SK-N-DZ (cell line): ENCODE measurements at regions not wholly inside any gene's neighbourhood (a gene's known extent, or its start where the extent isn't known, plus 50 kb on each side); places are given as distances from the start of the nearest gene placed in this dataset.

Experiments used
- DNase-seq: peaks from one replicate; pipeline ENCODE4 v3.0.0-alpha.2; 2015; ENCODE audit warnings: low spot score

DNA sequence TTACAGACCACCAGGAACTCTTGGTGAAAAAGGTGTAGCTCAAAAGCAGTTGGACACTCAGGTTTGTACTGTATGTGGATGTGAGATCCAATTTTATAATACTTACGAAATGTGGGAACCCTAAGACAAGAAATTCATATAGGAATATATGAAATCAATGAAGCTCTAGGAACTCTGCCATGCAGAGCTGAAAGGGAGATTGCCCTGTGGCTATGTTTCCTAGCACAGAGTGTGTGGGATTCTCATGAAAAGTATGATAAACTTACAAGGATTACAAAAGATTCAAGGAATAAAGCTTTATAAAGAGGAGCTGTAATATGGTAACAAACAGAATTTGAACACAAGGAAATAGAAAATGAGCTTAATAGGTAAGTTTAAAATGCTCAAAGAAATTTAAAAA, 205.7 kb upstream of the FAM83B start:
- no peak for DNase-seq

DNA sequence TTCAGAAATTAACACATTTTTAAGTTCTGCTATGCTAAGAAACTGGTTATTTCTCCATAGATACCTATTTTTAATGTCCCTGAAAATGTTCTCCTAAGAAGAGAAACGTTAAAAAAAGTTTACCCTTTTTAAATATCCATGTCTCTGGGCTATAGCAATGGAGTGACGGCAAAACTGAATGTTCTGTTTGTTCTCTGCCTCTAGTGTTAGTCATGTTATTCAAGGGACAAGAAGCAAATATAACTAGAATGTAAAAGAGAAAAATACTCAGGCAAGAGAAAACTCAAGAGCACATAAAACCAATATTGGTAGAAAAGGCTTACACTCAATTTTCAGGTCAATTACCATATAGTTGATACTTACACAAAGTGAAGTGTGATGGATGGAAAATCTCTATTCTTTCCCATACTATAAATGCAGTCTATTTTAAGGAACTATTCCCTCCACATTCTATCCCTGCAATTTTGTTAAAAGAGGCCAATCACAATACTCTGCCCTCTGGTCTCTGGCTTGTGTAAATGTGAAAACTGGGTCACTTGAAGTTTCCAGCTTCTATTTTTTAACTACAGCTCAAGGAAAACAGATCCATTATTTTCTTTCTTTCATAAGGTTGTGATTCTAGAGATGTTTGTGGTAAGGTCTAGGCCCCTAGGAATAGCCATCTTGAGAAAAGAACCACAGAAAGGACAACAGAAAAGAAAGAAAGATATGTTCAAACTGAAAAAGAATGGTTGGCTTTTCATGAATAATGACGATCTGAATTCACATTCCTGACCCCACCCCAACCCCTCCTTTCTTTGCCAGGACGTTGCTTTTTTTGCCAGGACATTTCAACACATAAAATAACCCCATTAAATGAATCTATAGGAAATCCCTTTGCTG, 200.3 kb upstream of the FAM83B start:
- DNase-seq = no peak

DNA sequence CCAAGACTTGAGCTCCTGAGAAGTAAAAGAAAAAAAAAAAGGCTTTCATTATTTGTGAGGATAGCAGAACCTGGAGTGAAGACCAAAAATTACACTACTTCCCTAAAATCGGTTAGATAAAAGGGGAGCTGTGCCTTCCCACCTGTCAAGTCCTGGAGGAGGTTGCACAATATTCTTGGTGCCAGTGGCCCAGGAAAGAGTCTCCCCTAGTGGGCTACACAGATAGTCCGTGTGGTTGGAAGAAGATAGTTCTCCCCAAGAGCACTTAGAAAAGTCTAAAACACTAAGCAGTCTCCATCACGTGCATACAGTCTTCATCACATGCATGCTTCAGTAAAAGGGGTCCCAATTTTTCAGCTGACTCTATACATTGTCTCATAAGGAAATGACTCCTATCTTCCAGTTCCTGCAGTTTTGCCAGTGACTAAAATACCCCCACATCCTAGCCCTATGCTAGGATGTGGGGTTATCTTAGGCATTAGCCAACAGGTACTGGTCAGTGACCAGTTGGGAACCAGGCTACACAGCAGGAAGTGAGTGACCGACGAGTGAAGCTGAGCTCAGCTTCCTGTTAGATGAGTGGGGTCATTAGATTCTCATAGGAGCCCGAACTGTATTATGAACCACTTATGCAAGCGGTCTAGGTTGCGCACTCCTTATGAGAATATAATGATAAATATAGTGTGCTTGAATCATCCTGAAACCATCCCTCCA, 199.5 kb upstream of the FAM83B start:
- DNase-seq = no peak

- DNase-seq = no peak
Observed at GRCh38 chr6:54654381-54654780, 192.2 kb upstream of the FAM83B start.

DNA sequence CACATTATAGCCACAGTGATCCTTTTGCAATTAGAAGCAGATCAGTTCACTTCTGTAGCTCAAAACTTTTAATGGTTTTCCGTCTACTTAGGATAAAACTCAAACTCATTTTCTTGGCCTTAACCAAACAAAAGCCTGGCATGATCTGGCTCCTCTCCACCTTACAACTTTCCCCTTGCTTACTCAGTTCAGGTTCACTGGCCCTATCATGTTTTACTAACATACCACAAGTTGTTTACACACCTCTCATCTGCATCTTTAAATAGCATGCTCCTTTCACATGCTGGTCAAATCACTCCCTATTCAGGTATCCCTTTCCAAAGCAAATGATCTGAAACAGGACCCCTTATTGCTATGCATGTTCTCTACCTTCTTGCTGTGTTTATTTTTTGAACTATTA, 191.4 kb upstream of the FAM83B start:
- no peak for DNase-seq

GRCh38 chr6:54665278-54665677, 181.3 kb upstream of the FAM83B start:
- no peak for DNase-seq

GRCh38 chr6:54680531-54680930, 166.0 kb upstream of the FAM83B start:
- no peak for DNase-seq

GRCh38 chr6:54681267-54681666, 165.3 kb upstream of the FAM83B start:
- DNase-seq = no peak

GRCh38 chr6:54681987-54682386, 164.6 kb upstream of the FAM83B start:
- DNase-seq = no peak

DNA sequence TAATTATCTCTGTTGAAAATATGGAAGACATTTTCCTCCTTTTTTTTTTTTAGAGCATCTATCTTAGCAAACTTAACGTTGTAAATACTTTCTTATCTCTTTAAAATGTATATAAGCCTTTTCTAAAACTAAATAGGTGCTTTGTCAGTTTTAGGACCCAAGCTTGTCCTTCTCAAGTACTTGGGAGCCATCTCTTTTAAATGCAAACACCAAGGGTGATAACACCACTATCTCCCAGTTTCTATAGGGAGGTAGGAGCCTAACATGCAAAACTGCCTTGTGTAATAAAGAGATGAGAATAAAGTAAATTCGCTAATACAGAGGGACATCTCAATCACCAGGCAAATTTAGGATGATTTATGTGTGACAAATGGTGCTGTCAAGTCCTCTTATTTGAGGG, 157.0 kb upstream of the FAM83B start:
- no peak for DNase-seq

- no peak for DNase-seq
Observed at GRCh38 chr6:54690596-54690995, 156.0 kb upstream of the FAM83B start.

- no peak for DNase-seq
Observed at GRCh38 chr6:54694928-54695532, 151.5 kb upstream of the FAM83B start.

DNA sequence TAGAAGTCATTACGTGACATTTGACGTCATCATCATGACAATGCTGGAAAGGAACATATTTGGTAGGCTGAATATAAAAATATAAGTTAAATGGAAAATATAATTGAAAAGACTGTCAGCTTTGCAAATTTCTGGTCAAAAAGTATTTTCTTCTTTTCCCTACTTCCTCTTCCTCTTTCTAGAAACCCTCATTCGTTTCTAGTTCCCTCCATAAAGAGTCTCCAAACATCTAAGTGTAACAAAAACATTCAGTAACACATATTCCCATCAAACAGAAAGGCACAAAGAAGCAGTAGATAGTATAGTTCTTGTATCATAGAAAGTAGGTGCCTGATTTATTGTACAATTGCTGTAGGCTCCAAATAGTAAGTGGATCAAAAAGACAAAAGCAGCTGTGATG, 150.8 kb upstream of the FAM83B start:
- no peak for DNase-seq

- DNase-seq = no peak
Observed at GRCh38 chr6:54697424-54697823, 149.1 kb upstream of the FAM83B start.

DNA sequence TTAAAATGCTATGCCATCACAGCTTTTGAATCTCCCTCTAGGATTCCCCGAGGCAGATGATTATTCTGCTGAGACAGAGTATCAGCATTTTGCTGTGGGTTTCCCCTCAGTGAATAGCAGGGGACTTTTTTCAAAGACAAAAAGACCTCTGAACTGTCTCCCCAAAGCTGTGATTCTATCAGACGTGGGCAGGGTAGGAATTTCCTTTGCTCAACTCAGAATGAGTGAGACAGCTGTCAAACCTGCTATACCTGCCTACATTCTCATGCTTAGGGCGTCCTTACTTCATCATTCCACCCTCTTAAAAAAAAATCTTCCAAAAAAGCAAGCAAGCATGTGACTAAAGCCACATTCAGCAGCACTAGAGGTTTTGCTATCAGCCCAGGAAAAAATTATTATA, 147.6 kb upstream of the FAM83B start:
- no peak for DNase-seq

DNA sequence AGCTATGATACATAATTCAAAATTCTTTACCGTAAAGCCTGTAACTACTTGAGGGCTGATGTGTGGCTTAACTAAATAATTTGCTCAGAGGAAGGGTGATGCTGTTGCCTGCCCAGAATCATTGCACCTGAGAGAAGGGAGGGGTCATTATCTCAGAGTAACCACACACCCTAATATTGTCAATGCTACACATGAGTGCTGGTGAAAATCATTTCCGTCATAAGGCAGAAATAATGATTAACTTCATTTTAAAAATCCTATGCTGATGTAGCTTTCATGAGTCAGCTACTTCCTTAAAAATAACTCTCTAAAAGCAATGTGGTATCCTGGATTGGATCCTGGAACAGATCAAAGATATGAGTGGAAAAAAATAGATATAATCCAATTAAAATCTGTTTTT, 146.4 kb upstream of the FAM83B start:
- DNase-seq = no peak

DNA sequence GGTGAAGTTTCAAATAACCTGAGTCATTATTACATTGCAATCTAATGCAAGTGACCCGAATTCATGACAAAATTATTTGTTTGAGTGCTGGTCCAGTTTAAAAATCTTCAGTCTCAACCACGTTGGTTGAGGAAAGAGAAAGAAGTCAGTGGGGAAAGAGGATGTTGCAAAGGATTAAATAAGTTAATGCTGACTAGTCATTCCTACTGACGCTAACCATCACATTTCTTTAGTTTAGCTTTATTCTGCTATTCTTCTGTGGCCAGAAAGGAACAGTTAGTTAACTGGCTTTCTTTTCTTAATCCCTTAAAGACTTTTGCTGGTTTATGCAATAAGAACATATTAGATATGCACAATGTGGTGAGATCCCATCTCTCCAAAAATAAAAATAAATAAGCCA, 143.8 kb upstream of the FAM83B start:
- no peak for DNase-seq

DNA sequence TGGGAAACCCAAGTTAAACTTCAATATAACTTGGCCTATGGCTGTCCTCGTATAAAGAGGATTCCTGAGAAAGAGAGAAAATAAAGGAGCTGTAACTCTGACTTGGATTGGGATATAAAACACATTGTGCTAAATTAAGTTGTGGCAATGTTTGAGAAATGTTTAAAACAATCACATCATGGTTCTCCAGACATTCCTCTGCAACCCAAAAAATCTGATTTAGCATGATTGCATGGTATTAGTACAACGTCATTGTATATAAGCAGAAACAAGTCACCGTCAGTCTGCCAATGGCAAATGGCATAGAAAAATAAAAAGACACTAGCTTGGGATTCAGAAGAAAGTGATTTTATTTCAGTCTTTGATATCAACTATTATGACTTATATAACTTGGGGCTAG, 140.2 kb upstream of the FAM83B start:
- no peak for DNase-seq

GRCh38 chr6:54706844-54707605, 139.5 kb upstream of the FAM83B start:
- DNase-seq = no peak

DNA sequence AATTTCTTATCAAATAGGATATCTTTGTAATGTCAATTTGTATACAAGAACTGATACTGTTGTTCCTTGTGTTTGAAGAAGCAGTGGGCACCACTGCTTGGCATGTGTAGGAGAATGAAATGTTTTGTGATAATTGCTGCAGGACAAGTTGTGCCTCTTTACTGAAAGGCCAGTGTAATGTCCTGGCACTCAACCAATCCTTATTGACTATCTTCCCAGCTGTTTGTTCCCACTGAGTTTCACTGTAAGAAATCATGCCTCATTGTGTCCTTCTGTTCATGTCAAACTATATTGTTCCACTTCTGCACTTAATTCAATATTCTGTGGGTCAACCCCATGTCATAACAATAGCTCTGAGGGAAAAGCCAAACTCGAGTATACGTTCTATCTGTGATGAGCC, 136.1 kb upstream of the FAM83B start:
- DNase-seq = no peak

DNA sequence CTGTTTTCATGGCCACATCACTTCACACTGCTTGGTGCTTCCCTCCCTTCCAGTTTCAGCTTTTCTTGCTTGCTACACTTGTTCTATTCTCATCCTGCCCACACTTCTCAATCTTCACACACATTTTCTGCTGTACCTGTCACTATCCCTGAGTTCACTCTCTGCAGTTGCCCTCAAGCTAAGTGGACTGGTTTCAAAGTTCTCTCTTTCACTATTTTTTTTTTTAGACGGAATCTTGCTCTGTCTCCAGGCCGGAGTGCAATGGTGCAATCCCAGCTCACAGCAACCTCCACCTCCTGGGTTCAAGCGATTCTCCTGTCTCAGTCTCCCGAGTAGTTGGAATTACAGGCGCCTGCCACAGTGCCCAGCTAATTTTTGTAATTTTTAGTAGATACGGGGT, 130.6 kb upstream of the FAM83B start:
- DNase-seq = no peak

GRCh38 chr6:54716877-54717276, 129.7 kb upstream of the FAM83B start:
- DNase-seq = no peak
